GM04504 (cell line): ENCODE measurements at regions not wholly inside any gene's neighbourhood (a gene's known extent, or its start where the extent isn't known, plus 50 kb on each side); places are given as distances from the start of the nearest gene placed in this dataset.

ENCODE experiments used
- DNase-seq: peaks from one replicate; pipeline ENCODE4 v3.0.0-alpha.2; 2012; ENCODE audit warnings: low read depth

GRCh38 chr14:66070542-66071319, 415.4 kb upstream of the CCDC196 start:
- DNase-seq = no peak

- no peak for DNase-seq
Observed at GRCh38 chr14:66072190-66073084, 413.7 kb upstream of the CCDC196 start.

GRCh38 chr14:66074537-66074936, 411.6 kb upstream of the CCDC196 start:
- DNase-seq = no peak

- DNase-seq = no peak
Observed at GRCh38 chr14:66076176-66076575, 410.0 kb upstream of the CCDC196 start.

- DNase-seq = no peak
Observed at GRCh38 chr14:66078006-66078405, 408.2 kb upstream of the CCDC196 start.

- no peak for DNase-seq
Observed at GRCh38 chr14:66081594-66082376, 404.4 kb upstream of the CCDC196 start.

GRCh38 chr14:66085224-66085623, 400.9 kb upstream of the CCDC196 start:
- no peak for DNase-seq

GRCh38 chr14:66085665-66086064, 400.5 kb upstream of the CCDC196 start:
- no peak for DNase-seq

GRCh38 chr14:66087231-66087630, 398.9 kb upstream of the CCDC196 start:
- no peak for DNase-seq

- no peak for DNase-seq
Observed at GRCh38 chr14:66088656-66089055, 397.5 kb upstream of the CCDC196 start.

- no peak for DNase-seq
Observed at GRCh38 chr14:66092206-66092605, 394.0 kb upstream of the CCDC196 start.

- no peak for DNase-seq
Observed at GRCh38 chr14:66092748-66093147, 393.4 kb upstream of the CCDC196 start.

GRCh38 chr14:66094001-66094727, 392.0 kb upstream of the CCDC196 start:
- DNase-seq = no peak

GRCh38 chr14:66099451-66099850, 386.7 kb upstream of the CCDC196 start:
- DNase-seq = no peak

- DNase-seq = no peak
Observed at GRCh38 chr14:66099931-66100330, 386.2 kb upstream of the CCDC196 start.

GRCh38 chr14:66101662-66102061, 384.5 kb upstream of the CCDC196 start:
- DNase-seq = no peak

- no peak for DNase-seq
Observed at GRCh38 chr14:66104486-66104885, 381.7 kb upstream of the CCDC196 start.

GRCh38 chr14:66105815-66106214, 380.4 kb upstream of the CCDC196 start:
- DNase-seq = no peak

GRCh38 chr14:66109426-66109825, 376.7 kb upstream of the CCDC196 start:
- no peak for DNase-seq

- DNase-seq = no peak
Observed at GRCh38 chr14:66111891-66112290, 374.3 kb upstream of the CCDC196 start.

- DNase-seq = no peak
Observed at GRCh38 chr14:66114071-66114470, 372.1 kb upstream of the CCDC196 start.
